NOMO-1 treated with dmso at 0.1 percent for 144 hours (cell line): ENCODE measurements at regions not wholly inside any gene's neighbourhood (a gene's known extent, or its start where the extent isn't known, plus 50 kb on each side); places are given as distances from the start of the nearest gene placed in this dataset.

ENCODE experiments used
- DNase-seq: peaks from one replicate; lab custom pipeline; 2025; ENCODE audit not compliant: unreplicated experiment; lab: John Stamatoyannopoulos, UW

DNA sequence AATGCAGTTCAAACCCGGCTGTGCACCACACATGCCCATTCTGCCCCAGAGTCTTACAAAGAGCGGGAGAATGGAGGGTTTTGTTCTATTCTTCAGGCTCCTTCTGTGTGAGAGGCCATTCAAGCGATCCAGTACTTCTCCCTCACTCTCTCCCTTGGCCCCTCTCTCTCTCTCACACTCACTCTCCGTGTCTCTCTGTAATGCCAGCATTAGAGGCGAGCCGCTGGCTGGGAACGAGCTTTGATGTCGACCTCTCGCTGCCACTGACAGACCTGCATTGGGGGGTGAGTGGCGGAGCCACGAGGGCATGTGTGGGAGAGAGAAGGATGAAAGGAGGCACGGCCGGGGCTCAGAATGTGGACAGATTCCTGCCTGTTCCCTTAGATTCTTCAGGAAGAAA lies 231.7 kb upstream of the ARRDC4 start:
- DNase-seq, result no peak

DNA sequence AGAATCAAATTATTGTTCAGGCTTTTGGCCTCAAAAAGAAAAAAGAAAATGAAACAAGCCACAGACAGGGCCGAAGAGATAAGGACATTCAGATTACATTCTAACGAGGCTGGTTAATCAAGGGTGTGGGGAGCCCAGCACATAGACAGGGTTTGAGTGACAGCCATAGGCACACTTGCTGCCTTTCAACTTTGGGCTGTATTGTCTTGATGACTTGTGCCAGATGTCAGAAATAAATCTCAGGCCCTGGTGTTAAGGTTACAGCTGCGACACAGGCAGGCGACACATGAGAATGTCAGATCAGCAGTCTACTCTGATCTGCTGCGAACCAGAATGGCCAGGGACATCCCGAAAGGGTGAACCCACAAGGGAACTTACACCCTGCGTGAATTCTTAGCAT lies 231.2 kb upstream of the ARRDC4 start:
- no peak for DNase-seq

DNA sequence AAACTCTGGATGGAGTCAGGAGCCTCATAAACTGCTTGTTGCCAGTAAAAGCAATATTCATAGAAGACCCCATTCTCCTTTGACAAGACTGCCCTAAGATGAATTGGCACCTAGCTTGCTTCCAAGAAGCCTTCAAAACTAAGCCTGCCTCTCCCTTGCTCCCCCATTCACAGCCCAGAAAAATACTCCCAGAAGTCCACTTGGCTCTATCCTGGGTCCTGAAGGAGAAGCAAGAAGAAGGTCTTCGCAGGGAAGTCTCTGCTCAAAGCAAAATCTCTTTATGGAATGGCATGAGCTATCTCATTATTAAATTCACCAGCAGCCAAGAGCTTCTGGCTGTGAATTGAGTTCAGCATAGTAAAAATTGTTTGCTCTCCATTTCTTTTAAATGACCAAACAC lies 230.2 kb upstream of the ARRDC4 start:
- no peak for DNase-seq

DNA sequence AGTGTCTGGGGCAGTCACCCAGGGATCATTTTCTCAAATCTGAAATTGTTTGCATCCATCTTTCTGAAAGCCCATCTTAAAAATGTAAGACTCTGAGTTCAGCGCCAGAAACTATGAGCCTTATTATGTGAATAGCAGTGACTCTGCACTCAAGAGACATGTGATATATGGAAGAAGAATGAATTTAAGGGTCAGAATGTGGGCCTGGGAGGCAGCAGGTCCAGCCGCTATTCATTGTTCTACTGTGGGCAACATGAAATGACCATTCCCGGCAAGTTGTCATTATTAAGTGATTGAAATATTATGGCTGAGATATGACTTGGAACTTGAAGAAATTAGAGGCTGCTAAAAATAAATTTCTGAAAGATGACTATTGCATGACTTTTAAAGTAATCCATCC lies 228.6 kb upstream of the ARRDC4 start:
- no peak for DNase-seq

DNA sequence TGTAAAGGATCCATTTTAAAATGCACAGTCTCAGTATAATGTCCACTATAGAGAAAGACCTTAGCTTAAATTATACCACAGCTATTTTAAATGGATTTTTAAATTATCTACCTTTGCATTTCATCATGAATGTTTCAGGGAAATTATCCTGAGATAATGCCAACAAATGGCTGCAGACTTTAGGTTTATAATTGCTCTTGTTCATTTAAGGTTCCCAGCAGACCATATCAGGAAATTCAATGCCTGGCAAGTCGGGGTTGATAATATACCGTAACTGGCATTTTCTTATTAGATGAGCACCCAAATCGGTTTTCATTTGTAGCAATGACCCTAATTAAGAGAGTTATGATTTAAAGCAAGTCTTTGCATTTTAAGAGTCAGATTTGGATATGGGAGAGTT lies 227.1 kb upstream of the ARRDC4 start:
- DNase-seq, result no peak

DNA sequence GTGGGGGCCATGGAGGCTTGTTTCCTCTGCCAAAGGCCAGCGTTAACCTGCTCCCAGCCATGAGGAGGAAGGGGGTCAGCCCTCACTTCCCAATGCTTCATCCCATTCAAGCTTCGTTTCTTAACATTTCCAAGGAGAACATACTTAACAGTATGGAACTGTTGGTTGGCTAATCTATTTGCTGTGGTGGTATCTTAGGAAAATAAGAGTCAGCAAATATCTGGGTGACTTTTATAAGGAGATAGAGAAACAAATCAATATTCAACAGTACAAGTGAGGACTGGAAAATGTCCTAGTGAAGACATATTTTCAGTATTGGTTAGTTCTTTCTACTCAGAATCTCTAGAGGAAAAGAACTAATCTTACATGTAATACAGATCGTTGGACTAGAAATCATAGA lies 223.8 kb upstream of the ARRDC4 start:
- DNase-seq, result no peak

DNA sequence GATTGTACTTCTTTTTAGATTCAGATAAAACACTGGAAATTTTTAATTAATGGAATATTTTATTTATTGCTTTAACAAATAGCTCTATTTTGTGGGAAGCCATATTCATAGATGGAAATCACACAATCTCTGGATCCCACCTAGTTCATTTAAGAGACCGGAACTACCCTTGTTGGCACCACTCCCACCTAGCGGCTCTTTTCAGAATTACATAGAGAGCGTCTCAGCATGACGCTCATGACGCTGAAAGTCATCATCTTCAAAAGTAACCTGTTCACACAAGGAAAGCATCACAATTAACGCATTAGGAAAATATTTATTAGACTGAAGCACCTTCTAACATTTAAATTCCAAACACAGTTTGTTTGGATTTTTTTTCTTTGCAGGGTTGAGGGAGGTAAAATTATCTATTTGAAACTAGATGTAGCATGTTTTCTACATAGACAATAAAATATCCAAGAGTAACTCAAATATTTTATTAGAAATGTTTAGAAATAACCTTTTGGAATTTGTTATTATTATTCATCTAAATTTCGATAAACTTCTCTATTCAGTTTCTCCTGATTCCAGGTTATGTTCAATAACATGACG lies 214.9 kb upstream of the ARRDC4 start:
- DNase-seq, result no peak

DNA sequence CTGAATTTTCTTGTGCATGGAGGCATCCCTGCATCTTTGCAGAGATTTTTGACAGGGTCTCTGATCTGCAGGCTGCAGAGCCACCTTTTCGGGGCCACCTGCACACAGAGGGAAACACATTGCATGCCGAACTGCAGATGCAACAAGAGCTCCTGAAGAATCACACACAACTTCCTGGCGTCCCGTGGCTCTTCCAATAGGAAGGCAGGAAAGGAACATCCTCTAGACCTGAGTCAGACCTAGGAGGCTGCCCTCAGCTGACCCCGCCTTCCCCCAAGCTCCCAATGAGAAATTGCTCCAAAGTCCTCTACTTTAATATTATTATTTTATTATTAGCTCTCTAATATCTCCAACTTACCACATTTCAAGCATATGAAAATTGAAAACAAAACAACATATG lies 213.2 kb upstream of the ARRDC4 start:
- no peak for DNase-seq

DNA sequence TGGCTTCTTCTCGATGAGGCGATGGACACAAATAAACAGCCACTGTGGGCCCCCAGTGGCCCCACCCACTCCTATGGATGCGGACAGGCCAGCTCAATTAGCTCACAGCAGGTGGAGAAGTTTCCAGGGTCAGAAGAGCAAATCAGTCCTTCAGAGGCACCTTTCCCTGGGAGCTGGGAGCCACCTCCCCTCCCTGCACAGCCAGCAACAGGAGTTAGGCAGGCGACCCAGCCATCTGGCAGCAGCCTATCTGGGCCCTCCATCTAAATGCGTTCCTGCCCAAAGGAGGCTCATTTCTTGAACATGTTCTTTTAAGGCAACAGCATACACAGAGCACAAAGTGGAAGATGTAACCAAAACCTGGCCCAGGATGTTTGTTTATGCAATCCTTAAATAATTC lies 211.9 kb upstream of the ARRDC4 start:
- DNase-seq, result no peak

DNA sequence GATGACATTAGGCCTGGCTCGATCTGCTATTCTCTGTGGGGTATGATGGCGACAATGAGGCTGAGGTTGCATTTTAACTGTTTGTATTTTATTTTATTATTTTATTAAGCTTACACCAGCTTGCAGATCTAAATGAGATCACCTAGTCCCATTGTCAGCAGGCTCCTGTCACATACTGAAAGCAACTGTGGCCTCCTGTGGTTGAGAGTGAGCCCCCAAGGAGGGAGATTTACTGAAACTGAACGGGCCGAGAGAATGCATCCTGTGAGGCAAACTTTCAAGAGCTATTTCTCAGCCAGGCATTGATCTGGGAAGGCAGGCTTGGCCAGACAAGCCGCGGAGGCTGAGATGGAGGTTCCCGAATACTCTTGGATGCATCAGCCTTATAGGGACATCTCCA lies 210.4 kb upstream of the ARRDC4 start:
- no peak for DNase-seq

DNA sequence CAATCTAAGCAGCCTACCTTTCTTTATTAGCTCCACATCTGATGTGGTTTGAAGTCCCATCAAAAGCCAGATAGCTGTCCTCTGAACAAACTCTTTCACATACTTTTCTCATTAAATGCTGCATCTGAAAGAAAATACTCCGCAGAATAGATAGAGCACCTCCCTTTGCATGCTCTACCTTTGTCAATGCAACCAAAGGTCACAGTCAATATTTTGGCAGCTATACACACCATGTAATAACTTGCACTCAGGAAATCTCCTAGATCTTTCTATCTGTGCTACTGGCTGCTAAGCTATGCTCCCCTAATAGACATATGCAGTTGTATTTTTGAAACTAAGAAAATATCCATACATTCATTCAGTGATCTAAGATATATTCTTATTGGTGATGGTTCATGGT lies 204.8 kb upstream of the ARRDC4 start:
- no peak for DNase-seq

DNA sequence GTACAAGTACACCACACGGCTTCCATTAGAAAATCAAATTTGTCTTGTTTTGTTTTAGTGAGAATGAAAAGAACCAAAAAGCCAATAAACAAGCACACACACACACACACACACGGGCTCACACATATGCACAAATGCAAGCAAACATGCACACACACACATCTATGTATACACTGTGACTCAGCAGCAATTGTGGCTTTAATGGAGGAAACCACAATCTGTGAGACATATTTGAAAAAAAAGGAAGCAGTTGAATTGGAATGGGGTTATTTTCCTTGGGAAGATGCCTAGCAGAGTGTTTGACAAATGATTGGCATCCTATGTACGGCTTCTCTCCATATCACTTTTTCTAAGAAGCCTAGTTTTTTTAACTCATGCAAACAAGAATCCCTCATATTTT lies 201.1 kb upstream of the ARRDC4 start:
- DNase-seq, result peak; percentile 73

DNA sequence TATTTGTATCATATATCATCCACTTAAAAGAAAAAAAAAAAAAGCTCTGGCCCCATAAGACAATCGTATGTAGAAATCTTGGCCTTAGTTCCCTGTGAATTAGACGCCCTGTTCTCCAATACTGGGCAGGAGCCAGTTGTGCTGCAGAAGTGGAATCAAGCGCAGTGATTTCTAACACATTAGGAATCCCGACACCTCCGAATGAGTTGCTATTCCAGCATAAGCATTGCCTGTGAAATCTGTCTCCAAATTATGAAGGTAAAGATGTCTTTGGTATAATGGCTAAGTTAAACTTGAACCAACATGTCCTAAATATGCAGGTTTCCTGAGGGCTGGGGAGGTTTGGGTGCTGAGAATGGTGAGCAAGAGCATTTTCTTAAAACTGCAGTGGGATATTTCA lies 199.4 kb upstream of the ARRDC4 start:
- no peak for DNase-seq

DNA sequence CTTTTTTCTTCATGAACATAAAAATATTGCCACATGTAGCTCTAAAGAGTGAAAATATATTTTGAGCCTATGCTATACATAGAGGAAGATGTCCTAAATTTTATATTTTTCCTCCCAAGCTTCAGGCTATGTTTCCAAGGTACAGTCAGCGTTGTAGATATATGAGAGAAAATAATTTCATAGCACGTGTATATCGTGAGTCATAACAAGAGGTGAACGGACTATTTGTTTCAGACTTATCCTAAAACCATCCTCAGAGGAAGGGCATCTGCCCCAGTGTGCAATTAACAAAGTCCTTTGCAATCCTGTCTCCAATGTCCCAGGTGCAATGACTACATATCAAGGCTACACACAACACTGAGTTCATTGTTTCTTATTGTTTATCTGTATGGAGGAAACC lies 177.3 kb upstream of the ARRDC4 start:
- no peak for DNase-seq

DNA sequence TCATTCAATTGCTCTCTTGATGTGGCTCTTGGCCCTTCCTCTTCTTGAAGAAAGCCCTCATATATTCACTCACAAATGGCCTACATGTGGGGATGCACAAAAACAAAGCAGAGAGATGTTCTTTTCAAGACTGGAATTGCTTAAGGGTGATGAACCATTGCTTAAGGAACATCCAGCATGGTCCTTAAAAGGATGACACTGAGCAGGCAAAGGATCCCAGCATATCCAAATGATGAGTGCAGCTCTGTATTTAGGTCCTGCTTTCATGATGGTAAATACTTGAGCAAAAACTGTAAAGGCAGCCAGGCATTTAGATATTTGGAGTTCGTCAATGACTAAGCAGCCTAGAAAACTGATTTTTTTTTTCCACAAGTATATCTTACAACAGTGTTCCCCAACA lies 173.8 kb upstream of the ARRDC4 start:
- peak; percentile 2 for DNase-seq

DNA sequence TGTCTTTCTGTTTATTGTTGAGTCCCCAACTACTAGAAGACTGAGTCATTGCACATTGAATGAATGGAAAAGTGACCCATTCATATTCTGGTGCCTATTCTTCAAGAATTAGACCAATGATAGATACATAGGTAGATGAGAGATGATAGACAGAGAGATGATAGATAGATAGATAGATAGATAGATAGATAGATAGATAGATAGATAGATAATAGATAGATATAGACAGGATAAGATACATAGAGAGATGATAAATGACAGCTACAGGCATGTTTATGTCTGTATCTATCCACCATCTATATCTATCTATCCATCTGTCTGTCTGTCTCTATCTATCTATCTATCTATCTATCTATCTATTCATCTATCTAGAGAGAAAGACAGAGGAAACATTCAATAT lies 170.3 kb upstream of the ARRDC4 start:
- DNase-seq, result no peak

DNA sequence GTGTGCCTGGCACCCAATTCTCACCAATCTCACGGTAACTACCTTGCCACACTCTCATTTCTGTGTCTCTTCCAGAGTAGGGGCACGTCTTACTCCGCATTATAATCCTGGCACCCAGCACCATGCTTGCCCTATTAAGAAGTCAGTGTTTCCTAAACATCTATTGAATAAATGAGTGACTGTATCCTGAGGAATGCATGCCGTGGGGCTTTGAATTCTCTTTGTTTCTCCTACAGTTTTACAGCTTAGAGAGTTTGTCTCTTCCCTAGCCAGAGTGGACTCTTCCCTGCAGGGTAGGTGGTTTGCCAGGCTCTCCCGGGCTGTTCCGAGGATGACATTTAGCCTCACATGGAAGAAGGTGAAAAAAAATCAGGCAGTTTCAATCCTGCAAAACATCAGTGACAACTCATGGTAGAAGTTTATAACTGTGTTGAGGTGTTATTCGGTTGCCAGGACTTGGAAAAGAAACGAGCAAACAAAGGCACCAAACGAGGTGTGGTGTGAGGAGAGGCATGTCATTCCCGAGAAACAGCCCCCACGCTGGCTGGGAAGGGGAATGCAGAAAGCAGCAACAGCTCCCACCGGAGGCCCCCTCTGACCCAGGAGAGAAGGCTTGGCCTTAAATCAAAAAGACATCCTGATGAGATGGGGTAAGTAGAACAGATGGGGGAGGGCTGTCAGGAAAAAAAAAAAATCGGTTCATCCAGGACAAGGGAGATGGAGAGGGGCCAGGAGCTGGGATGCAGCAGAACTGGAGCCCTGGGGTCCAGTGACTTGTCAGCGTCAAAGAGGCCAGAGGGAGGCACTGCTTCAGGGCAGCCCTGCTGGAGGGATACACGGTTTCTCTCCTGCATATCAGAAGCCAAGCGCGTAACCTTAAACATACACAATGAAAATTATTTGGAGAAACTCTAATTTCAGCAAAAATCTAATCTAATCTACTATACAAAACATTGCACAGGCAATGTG lies 168.4 kb upstream of the ARRDC4 start:
- DNase-seq, result no peak

DNA sequence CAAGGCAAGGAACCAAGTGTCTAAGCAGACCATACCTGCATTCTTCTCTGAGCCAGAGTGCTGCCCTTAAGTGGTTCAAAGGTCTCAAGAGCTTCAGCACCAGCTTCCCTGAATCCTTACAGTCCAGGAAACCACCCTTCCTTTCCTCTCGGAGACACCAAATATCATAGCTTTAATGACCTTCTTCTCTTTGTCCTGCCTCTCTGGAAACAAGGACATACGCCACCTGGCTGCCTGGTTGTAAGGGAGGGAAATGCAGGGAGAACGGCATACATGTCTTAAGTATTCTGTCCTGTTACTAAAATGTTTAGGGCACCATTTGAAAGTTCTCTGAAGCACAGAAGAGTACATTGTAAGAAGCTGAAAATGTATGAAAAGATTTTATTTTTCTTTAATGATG lies 155.6 kb upstream of the ARRDC4 start:
- no peak for DNase-seq

DNA sequence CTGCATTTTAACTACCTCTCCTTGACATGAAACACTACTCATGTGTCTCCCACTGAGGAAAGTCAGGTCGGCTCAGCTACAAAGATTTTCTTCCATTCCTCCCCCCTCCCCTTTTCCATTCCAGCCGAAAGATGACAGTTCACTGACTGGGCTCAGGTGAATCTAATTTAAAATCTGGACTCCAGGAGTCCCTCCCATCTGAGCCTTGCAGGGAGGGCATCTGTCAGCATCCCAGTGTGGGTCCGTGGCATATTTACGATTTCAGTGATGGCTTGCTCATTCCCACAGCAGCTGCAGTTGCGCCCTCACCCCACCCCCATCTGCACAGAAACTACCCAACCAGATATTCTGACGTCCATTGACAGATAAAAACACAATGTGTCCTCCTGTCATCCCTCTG lies 153.7 kb upstream of the ARRDC4 start:
- no peak for DNase-seq

DNA sequence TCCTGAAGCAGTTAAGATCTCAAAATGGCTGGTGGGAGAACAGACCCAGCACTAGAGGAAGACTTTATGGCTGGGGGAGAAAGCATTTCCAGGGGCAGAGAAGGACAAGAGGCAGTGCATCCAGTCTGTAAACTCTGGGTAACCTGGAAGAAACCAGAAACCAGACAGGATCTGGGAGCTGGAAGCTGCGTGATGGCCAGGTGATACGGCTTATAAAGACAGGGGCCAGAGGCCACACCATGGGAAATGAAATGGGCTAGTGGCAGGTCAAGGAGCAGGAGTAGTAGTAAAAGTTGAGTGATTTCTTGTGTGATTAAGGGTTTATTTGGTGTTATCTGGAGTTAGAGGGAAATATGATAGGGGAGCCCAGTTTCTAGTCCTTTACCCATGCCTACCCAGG lies 144.7 kb upstream of the ARRDC4 start:
- DNase-seq, result no peak

DNA sequence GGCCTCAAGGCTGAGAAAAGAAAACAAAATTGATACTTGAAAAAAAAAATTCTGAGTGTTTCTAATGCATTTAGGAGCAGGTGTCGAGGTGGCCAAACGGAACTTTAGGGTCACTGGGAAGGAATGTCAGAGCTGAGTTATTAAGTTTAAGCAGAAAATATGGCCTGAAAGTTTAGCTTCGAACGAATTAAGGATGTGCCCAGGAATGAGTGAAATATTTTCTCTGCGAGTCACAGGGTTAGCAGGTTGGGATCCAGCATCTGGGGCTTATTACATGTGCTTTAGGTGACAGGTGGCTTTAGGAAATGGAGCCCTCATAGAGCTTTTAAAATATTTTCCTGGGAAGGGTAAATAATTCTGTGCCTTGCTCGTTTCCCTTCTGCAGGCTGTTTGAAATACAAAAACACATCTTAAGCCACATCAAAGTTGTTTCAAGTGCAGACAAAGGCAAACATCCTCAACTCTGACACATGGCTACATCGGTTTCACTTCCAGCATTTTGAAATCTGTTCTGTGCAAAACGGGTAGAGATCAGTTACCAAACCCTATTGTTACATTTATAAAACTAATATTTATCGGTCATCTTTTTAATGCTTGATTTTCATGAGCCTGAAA lies 143.1 kb upstream of the ARRDC4 start:
- no peak for DNase-seq

DNA sequence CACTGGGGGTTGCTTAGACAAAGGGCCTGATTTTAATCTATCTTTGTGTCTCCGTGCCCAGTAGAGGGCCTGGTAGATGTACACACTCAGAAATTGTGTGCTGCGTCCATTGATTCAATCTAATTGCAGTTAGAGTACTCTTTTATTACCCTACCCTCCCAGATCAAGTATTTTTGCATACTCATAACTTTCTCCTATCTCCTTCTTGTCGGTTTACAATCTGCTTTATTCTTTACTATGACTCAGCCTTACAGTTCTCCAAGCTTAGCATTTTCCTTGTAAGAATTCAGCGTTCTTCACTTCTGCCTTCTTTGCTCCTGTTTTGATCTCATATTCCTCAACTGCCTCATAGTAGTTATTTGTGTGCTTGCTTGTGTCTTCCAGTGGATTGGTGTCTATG lies 124.5 kb upstream of the ARRDC4 start:
- DNase-seq, result no peak
